Activated T-helper 17 cell treated with anti-CD3 and anti-CD28 coated beads, Interleukin-2, amount 50 U/mL, for 72 hours (primary cell): ENCODE measurements at regions not wholly inside any gene's neighbourhood (a gene's known extent, or its start where the extent isn't known, plus 50 kb on each side); places are given as distances from the start of the nearest gene placed in this dataset.

Experiments
- ATAC-seq: fragments of 150-1000 bp; cut with Tn5 transposase; replicated peaks from 2 replicates; pipeline ENCODE4 v1.10.0; 2021; ENCODE audit warnings: mild to moderate bottlenecking, moderate library complexity
- H3K27ac Mint-ChIP-seq: one replicate; pipeline ENCODE4 v1.8.0; 2022; ENCODE audit warnings: mixed read lengths
- H3K27me3 Mint-ChIP-seq: one replicate; pipeline ENCODE4 v1.8.0; 2022; ENCODE audit warnings: mixed read lengths
- H3K36me3 Mint-ChIP-seq: one replicate; pipeline ENCODE4 v1.8.0; 2022; ENCODE audit warnings: low read depth, mild to moderate bottlenecking, mixed read lengths
- H3K4me1 Mint-ChIP-seq: one replicate; pipeline ENCODE4 v1.8.0; 2022; ENCODE audit warnings: mixed read lengths
- H3K4me3 Mint-ChIP-seq: one replicate; pipeline ENCODE4 v1.8.0; 2022; ENCODE audit warnings: mild to moderate bottlenecking, mixed read lengths
- H3K9me3 Mint-ChIP-seq: one replicate; pipeline ENCODE4 v1.8.0; 2022; ENCODE audit warnings: mixed read lengths

DNA sequence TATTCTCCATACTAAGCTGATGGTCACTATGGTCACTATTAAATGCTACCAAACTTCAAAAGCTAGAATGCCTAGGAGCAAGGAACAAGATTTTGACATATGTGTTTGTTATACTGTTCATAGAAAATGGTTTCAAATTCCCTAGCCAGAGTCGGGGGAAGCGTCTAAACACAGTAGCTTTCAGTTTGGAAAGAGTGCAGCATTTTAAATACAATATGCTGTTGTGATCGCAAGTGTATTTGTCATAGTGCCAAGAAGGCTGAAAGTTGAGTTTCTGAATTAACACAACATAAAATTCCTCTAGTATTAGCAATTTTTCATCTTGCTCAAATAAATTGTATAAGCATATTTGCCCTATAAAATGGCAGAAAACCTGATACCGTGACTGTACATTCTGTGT is 280.4 kb downstream of the ZNF608 start:
- no peak for ATAC-seq
- no peaks in the 10 kb centered on the region for H3K4me1 Mint-ChIP-seq
- no peak overlapping the region for H3K4me3 Mint-ChIP-seq
- no peaks in the 10 kb centered on the region for H3K36me3 Mint-ChIP-seq
- H3K27ac Mint-ChIP-seq = no peak overlapping the region
- H3K9me3 Mint-ChIP-seq = peaks cover 4% of the 10 kb centered on the region
- H3K27me3 Mint-ChIP-seq = peaks cover 3% of the 10 kb centered on the region

DNA sequence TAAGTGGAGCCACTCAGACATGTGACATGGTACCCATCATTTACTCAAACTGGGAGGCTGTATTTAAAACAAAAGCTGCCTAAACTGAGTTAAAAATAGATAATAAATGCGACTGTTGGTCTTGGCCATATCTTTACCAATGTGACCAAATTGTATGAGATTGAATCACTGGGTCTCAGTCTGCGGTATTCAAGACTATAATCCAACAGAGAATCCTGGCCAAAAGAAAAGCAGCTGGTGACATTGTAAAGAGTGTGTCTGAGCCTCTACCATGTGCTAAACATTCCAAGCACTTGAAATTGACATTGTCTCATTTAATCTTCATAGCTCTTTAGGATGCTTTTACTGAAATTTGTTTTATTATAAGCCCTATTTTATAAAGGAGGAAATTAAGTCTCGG is 282.6 kb downstream of the ZNF608 start:
- H3K4me3 Mint-ChIP-seq = no peak overlapping the region
- no peak overlapping the region for H3K27ac Mint-ChIP-seq
- no peak for ATAC-seq
- H3K27me3 Mint-ChIP-seq = peaks cover 3% of the 10 kb centered on the region
- H3K9me3 Mint-ChIP-seq = peaks cover 4% of the 10 kb centered on the region
- H3K4me1 Mint-ChIP-seq = no peaks in the 10 kb centered on the region
- no peaks in the 10 kb centered on the region for H3K36me3 Mint-ChIP-seq

DNA sequence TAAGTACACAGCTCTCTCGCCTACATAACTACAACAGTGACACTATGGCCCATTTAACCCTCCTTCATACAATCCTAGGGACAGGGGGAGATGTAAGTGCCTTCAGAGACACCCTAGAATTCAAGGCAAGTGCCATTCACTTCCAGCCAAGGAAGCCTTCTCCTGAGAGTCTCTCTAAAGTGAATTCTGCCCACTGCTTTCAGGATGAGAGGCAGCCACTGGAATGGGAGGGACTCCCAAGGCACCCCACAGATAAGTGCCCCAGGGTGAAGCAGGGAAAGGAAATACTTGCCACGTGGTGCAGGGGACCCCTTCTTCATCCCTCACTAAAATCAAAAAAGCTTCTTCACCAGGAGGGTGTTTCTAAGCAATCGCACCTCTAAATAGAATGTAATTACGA is 283.7 kb downstream of the ZNF608 start:
- H3K27me3 Mint-ChIP-seq = peaks cover 3% of the 10 kb centered on the region
- H3K4me3 Mint-ChIP-seq = no peak overlapping the region
- ATAC-seq = no peak
- no peak overlapping the region for H3K27ac Mint-ChIP-seq
- H3K4me1 Mint-ChIP-seq = no peaks in the 10 kb centered on the region
- peaks cover 4% of the 10 kb centered on the region for H3K9me3 Mint-ChIP-seq
- no peaks in the 10 kb centered on the region for H3K36me3 Mint-ChIP-seq

DNA sequence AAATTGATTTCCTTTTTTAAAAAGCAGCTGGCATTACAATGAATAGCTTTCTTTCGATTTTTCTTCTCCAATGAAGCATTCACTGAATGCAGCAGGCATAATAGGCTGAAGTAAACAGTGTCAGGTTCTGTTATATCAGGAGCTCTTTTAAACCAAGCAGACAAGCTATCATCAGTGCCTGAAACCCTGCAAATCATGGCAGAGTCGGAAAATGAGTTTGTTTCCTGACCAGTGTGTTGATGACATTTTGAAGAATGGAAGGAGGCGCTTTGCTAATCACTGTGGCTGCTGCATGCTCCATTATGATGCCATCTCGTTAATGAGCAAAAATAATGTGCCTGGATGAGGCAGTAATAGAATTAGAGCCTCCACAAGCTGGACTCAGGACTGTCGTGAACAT is 284.5 kb downstream of the ZNF608 start:
- ATAC-seq = no peak
- Mint-ChIP-seq H3K4me3 (no peak overlapping the region), H3K27me3 (peaks cover 3% of the 10 kb centered on the region), H3K27ac (no peak overlapping the region), H3K4me1 (no peaks in the 10 kb centered on the region), H3K9me3 (peaks cover 4% of the 10 kb centered on the region), H3K36me3 (no peaks in the 10 kb centered on the region)

DNA sequence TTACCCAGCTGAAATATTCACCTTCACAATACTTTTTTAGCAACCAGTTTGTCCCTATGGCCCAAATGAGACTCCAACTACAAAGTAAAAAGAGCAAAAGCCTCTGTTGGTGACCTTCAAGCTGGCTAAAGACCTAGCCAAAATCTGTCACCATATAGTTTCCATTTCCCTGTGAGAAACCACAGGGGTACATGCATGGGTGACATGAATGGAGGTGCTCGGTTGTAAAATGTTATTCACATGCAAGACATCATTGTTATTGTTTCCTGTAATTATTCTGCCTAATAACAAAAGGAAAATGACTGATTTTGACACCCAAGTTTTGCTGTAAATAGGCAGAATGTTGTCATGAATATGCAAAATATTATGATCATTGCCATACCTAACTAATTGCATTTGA is 285.3 kb downstream of the ZNF608 start:
- no peak for ATAC-seq
- H3K27me3 Mint-ChIP-seq = peaks cover 3% of the 10 kb centered on the region
- H3K9me3 Mint-ChIP-seq = peaks cover 4% of the 10 kb centered on the region
- H3K36me3 Mint-ChIP-seq = no peaks in the 10 kb centered on the region
- no peaks in the 10 kb centered on the region for H3K4me1 Mint-ChIP-seq
- H3K4me3 Mint-ChIP-seq = no peak overlapping the region
- no peak overlapping the region for H3K27ac Mint-ChIP-seq

DNA sequence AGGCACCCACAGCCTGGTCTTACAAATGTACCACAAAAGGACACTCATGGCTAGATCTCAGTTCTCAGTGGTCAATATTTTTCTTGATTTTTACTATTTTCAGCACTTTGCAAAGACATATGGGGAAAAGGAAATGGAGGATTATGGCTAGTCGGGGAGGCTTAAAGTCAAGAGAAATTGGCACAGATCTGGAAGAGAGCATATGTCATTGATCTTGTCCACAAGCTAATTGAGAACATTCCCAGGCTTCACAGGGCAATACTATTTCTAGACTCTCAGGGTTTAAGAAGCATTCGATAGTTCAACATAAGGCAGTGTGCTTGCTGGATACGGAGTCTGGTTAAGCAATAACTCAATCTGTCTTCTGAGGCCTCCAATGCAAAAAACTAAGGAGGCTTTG is 285.8 kb downstream of the ZNF608 start:
- Mint-ChIP-seq H3K9me3 (peaks cover 4% of the 10 kb centered on the region), H3K4me1 (no peaks in the 10 kb centered on the region), H3K4me3 (no peak overlapping the region), H3K27ac (no peak overlapping the region), H3K27me3 (peaks cover 3% of the 10 kb centered on the region), H3K36me3 (no peaks in the 10 kb centered on the region)
- ATAC-seq = no peak

DNA sequence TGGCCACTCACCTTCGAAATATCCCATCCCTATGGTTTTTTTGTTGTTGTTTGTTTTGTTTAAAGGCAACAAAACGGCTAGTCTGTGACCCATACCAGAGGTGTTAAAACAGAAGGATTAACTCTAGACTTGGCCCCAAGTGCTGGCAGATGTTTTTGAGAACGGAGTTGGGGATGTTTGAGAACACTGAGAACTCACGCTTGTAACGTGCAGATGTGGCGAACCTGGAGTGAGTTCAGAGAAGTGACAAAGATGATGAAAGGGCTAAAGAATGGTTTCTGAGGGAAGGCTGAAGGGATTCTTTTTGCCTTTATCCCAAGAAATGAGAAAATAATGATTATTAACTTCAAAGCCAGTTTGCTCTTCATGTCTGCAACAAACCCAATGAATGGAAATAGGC is 286.5 kb downstream of the ZNF608 start:
- Mint-ChIP-seq H3K4me3 (no peak overlapping the region), H3K9me3 (peaks cover 4% of the 10 kb centered on the region), H3K36me3 (no peaks in the 10 kb centered on the region), H3K27me3 (peaks cover 3% of the 10 kb centered on the region), H3K27ac (no peak overlapping the region), H3K4me1 (no peaks in the 10 kb centered on the region)
- no peak for ATAC-seq

DNA sequence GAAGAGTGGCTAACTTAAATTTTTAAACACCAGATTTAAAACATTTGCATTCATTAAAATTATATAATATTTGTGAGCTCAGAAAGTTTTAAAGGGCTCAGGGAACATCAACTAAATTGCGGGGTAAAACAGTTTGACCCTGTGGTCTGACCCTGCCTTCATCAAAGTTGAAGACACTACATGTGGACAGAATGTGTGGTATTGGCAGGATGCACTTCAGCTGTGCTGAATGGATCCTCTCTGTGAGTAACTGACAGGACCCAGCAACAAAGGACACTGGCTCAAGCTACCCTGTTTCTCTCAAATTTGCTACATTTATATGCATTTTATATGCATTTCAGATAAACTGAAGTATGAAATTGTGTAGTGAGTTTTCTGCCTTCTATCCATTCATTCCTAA is 288.5 kb downstream of the ZNF608 start:
- Mint-ChIP-seq H3K9me3 (no peaks in the 10 kb centered on the region), H3K27me3 (peaks cover 3% of the 10 kb centered on the region), H3K36me3 (no peaks in the 10 kb centered on the region), H3K27ac (no peak overlapping the region), H3K4me1 (no peaks in the 10 kb centered on the region), H3K4me3 (no peak overlapping the region)
- no peak for ATAC-seq

DNA sequence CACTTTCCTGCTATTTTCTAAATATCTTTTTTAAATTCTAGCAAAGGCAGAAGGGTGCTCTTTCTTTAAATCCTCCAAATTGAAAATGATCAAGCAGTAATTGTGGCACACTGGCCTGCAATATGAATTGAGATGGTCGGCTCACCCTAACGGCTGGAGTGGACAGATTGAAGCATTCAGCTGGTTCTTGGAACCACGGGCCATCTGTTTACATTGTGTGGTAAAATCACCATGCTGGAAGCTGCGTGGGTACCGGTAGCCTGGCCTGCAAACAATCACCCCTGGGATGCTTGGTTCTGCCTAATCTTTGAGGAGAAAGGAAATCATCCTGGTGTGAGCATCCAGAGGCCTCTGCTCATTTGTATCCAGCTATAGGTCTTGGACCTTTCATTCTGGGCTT is 289.3 kb downstream of the ZNF608 start:
- no peaks in the 10 kb centered on the region for H3K9me3 Mint-ChIP-seq
- H3K27me3 Mint-ChIP-seq = no peaks in the 10 kb centered on the region
- H3K4me3 Mint-ChIP-seq = no peak overlapping the region
- H3K36me3 Mint-ChIP-seq = no peaks in the 10 kb centered on the region
- no peak overlapping the region for H3K27ac Mint-ChIP-seq
- no peaks in the 10 kb centered on the region for H3K4me1 Mint-ChIP-seq
- no peak for ATAC-seq

DNA sequence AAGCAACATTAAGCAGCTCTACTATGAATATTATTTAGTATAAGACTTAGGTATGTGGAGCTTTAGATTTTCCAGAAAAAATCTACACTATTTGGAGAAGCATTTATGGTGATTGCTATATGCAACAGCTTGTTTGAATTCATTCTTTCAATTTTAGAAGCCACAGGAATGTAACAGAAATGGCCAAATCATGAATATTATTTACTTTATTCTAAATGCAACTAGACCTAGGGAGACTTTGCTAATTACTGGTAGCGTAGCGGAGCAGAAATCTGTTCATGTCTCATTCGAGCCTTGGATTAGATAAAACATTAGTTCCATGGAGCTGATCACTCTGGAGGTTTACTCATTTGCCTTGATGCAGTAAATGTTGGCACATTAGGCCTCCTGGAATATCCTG is 290.2 kb downstream of the ZNF608 start:
- Mint-ChIP-seq H3K36me3 (no peaks in the 10 kb centered on the region), H3K4me3 (no peak overlapping the region), H3K27ac (no peak overlapping the region), H3K4me1 (no peaks in the 10 kb centered on the region), H3K27me3 (peaks cover under 1% of the 10 kb centered on the region), H3K9me3 (peaks cover under 1% of the 10 kb centered on the region)
- no peak for ATAC-seq

DNA sequence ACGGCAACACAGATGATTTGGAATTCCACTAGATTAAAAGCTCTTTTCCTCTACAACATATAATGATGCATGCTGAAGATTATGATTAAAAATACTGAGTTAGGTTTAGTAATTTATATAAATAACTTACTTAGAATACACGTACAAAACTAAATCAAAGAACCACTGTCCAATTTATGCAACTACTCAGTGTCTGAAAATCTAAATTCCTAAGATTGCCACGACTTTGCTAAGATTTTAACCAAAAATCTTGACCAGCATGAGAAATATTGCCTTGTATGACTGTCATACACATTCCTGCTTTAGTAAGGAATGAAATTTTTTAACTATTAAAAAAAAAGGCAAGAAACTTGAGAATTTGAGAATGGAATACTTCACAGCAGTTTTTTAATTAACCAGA is 292.4 kb downstream of the ZNF608 start:
- Mint-ChIP-seq H3K4me1 (no peaks in the 10 kb centered on the region), H3K36me3 (no peaks in the 10 kb centered on the region), H3K4me3 (no peak overlapping the region), H3K9me3 (peaks cover 3% of the 10 kb centered on the region), H3K27me3 (peaks cover 3% of the 10 kb centered on the region), H3K27ac (no peak overlapping the region)
- no peak for ATAC-seq

DNA sequence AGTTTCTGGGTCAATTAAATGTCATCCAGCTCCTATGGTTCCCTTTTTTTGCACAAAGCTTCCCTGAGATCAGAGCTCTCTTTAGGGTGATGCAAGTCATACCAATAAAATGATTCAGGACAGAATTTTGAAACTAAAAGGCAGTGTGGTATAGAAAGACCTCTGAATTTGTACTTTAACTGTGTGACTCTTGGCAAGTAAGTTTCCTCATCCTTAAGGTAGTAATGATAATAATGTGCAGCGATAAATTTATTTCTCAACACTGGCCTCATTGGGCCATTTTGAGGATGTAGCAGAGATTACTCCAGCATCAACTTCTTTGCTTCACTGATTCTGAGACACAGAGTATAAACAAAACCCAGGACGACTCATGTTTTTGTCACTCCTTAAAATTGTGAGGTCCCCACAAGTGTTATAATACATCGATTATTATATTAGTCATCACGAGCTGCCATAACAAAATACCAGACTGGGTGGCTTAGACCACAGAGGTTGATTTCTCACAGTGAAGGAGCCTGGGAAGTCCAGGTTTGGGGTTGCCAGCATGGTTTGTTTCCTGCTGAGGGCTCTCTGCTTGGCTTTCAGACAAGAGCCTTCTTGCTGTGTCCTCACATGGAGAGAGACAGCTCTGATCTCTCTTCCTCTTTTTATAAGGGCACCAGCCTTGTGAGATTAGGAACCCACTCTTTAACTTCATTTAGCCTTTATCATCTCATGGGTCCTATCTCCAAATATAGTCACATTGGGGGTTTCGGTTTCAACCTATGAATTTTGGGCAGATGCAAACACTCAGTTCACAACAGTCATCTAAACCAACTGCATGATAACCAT is 293.0 kb downstream of the ZNF608 start:
- H3K27ac Mint-ChIP-seq = no peak overlapping the region
- H3K4me3 Mint-ChIP-seq = no peak overlapping the region
- H3K27me3 Mint-ChIP-seq = peaks cover 3% of the 10 kb centered on the region
- peaks cover 3% of the 10 kb centered on the region for H3K9me3 Mint-ChIP-seq
- no peaks in the 10 kb centered on the region for H3K36me3 Mint-ChIP-seq
- peak; percentile 34 for ATAC-seq
- H3K4me1 Mint-ChIP-seq = no peaks in the 10 kb centered on the region

DNA sequence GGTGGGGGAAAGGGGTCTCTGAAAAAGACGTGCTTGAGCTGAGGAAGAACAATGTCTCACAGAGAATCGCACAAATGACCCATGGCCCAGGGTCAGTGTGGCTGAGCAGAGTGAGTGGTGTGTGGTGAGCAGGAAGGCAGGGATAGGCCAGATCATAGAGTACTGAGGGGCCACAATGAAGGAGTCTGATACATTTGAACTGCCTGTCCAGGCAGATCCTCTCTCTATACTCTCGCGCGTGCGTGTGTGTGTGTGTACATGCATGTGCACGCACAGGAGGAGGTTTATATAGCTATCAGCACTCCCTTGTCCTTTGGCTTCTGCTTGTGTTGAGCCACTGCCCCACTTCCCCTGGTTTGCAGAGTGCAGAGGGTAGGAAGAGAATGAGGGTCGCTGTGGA is 294.0 kb downstream of the ZNF608 start:
- Mint-ChIP-seq H3K4me1 (no peaks in the 10 kb centered on the region), H3K27ac (no peak overlapping the region), H3K9me3 (peaks cover 4% of the 10 kb centered on the region), H3K4me3 (no peak overlapping the region), H3K36me3 (no peaks in the 10 kb centered on the region), H3K27me3 (peaks cover 3% of the 10 kb centered on the region)
- no peak for ATAC-seq

DNA sequence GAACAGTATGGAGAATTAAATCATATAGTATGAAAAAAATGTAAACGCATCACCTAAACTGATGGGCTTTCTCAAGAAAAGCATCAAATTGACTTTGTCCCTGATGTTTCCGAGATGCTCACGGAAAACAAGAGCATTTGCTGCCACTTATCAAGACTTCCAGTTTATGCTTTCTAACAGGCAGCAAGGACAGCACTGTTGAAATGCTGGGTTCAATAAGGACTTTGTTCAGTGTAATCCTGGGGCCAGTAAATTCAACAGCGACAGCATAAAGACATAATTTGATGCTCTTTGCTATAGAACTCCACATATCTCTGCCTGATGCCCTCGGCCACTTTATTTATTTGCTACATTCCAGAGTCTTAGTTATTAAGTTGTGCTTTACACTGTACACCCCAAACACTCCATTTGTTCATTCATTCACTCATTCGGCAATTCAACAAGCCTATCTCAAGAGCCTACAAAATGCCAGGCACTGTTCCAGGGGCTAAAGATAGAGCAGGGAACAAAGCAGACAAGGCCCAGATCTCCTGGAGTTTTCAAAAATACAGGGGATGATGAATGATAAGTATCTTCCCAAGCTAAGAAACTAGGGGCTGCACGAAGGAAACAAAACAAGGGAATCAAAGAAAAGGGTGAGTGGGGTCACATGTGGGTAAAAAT is 294.6 kb downstream of the ZNF608 start:
- Mint-ChIP-seq H3K4me1 (no peaks in the 10 kb centered on the region), H3K27ac (no peak overlapping the region), H3K4me3 (no peak overlapping the region), H3K36me3 (no peaks in the 10 kb centered on the region), H3K9me3 (peaks cover 7% of the 10 kb centered on the region), H3K27me3 (peaks cover 3% of the 10 kb centered on the region)
- no peak for ATAC-seq

DNA sequence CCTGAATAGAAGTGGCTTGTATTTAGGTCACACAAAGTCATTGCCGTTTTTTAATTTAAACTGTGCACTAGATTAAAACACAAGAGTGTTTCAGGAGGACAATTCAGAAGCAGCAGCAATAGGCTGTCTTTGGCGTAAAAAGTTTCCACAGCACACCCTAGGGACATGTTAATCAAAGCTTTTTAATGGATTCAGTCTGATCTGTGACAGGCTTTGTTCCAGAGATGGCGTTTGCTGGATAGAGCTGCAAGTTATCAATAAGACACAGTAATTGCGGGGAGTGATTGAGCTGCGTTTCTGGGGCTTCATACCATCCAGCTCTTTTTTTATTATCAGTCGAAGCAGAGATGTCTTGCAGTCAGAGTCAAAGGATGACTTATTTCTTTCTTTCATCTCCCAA is 300.3 kb downstream of the ZNF608 start:
- H3K4me1 Mint-ChIP-seq = no peaks in the 10 kb centered on the region
- no peak overlapping the region for H3K27ac Mint-ChIP-seq
- H3K36me3 Mint-ChIP-seq = no peaks in the 10 kb centered on the region
- H3K4me3 Mint-ChIP-seq = no peak overlapping the region
- ATAC-seq = no peak
- peaks cover 1% of the 10 kb centered on the region for H3K27me3 Mint-ChIP-seq
- H3K9me3 Mint-ChIP-seq = peaks cover 5% of the 10 kb centered on the region
